H9 (cell line): ENCODE measurements at regions not wholly inside any gene's neighbourhood (a gene's known extent, or its start where the extent isn't known, plus 50 kb on each side); places are given as distances from the start of the nearest gene placed in this dataset.
A peak's percentile ranks its signal among the peaks of the same experiment; 100 is the strongest.

Experiments used
- DNase-seq: peaks from one replicate; pipeline ENCODE4 v3.0.0-alpha.2; 2017
- H2AFZ ChIP-seq: one replicate; pipeline ENCODE4 v1.6.1; 2013; ENCODE audit warnings: mild to moderate bottlenecking, low read length, control low read depth, moderate library complexity
- H2AK5ac ChIP-seq: 2 replicates; pipeline ENCODE4 v1.6.1; 2013; ENCODE audit warnings: low read length, control low read depth, mixed read lengths; ENCODE audit not compliant: insufficient read length
- H2BK120ac ChIP-seq: one replicate; pipeline ENCODE4 v1.6.1; 2013; ENCODE audit warnings: low read depth, mild to moderate bottlenecking, low read length, control low read depth, inconsistent platforms; ENCODE audit not compliant: poor library complexity, severe bottlenecking
- H2BK12ac ChIP-seq: 2 replicates; pipeline ENCODE4 v1.6.1; 2013; ENCODE audit warnings: low read length, control low read depth, mixed read lengths, low read depth; ENCODE audit not compliant: insufficient read length
- H2BK15ac ChIP-seq: 2 replicates; pipeline ENCODE4 v1.6.1; 2013; ENCODE audit warnings: low read depth, low read length, control low read depth
- H2BK20ac ChIP-seq: one replicate; pipeline ENCODE4 v1.6.1; 2013; ENCODE audit warnings: low read depth, mild to moderate bottlenecking, low read length, control low read depth, inconsistent platforms; ENCODE audit not compliant: poor library complexity, severe bottlenecking
- H2BK5ac ChIP-seq: 2 replicates; pipeline ENCODE4 v1.6.1; 2013; ENCODE audit warnings: low read length, control low read depth, mixed read lengths; ENCODE audit not compliant: insufficient read length
- H3K14ac ChIP-seq: 2 replicates; pipeline ENCODE4 v1.6.1; 2013; ENCODE audit warnings: low read length, control low read depth; ENCODE audit not compliant: insufficient read depth
- H3K18ac ChIP-seq: 2 replicates; pipeline ENCODE4 v1.6.1; 2013; ENCODE audit warnings: low read depth, mild to moderate bottlenecking, mixed read lengths, low read length, control low read depth; ENCODE audit not compliant: insufficient read length
- H3K23ac ChIP-seq: 2 replicates; pipeline ENCODE4 v1.6.1; 2013; ENCODE audit warnings: low read length, control low read depth, mixed read lengths, low read depth; ENCODE audit not compliant: insufficient read length
- H3K23me2 ChIP-seq: 2 replicates; pipeline ENCODE4 v1.6.1; 2013; ENCODE audit warnings: low read depth, mild to moderate bottlenecking, mixed read lengths, low read length, control low read depth; ENCODE audit not compliant: insufficient read length, poor library complexity, severe bottlenecking
- H3K27ac ChIP-seq: 2 replicates; pipeline ENCODE4 v1.5.1; 2013; ENCODE audit warnings: low read length, control low read depth, mixed read lengths, low read depth; ENCODE audit not compliant: insufficient read length
- H3K27me3 ChIP-seq: 2 replicates; pipeline ENCODE4 v1.6.1; 2013; ENCODE audit warnings: low read length, control low read depth, inconsistent platforms; ENCODE audit not compliant: insufficient read depth
- H3K4ac ChIP-seq: 2 replicates; pipeline ENCODE4 v1.6.1; 2013; ENCODE audit warnings: low read depth, mild to moderate bottlenecking, control low read depth, inconsistent platforms, low read length, moderate library complexity
- H3K4me1 ChIP-seq: 2 replicates; pipeline ENCODE4 v1.6.1; 2013; ENCODE audit warnings: low read length, control low read depth, inconsistent platforms; ENCODE audit not compliant: insufficient read depth
- H3K4me2 ChIP-seq: 2 replicates; pipeline ENCODE4 v1.6.1; 2013; ENCODE audit warnings: low read length, control low read depth, mixed read lengths; ENCODE audit not compliant: insufficient read length, insufficient read depth
- H3K56ac ChIP-seq: 2 replicates; pipeline ENCODE4 v1.6.1; 2013; ENCODE audit warnings: low read depth, mild to moderate bottlenecking, mixed read lengths, low read length, control low read depth; ENCODE audit not compliant: insufficient read length
- H3K79me1 ChIP-seq: 2 replicates; pipeline ENCODE4 v1.6.1; 2013; ENCODE audit warnings: low read depth, mild to moderate bottlenecking, moderate library complexity, low read length, control low read depth, inconsistent platforms; ENCODE audit not compliant: insufficient read depth, poor library complexity, severe bottlenecking
- H3K79me2 ChIP-seq: 2 replicates; pipeline ENCODE4 v1.6.1; 2013; ENCODE audit warnings: low read length, control low read depth, inconsistent platforms; ENCODE audit not compliant: insufficient read depth
- H3K9ac ChIP-seq: 2 replicates; pipeline ENCODE4 v1.6.1; 2013; ENCODE audit warnings: low read length, control low read depth, mixed read lengths; ENCODE audit not compliant: insufficient read length; ENCODE audit errors: extremely low read depth
- H3K9me3 ChIP-seq: one replicate; pipeline ENCODE4 v1.6.1; 2013; ENCODE audit warnings: low read depth, low read length, inconsistent platforms; ENCODE audit not compliant: control insufficient read depth
- H3T11ph ChIP-seq: one replicate; pipeline ENCODE4 v1.6.1; 2013; ENCODE audit warnings: mild to moderate bottlenecking, low read length, control low read depth, inconsistent platforms
- H4K20me1 ChIP-seq: one replicate; pipeline ENCODE4 v1.6.1; 2013; ENCODE audit not compliant: control insufficient read depth, insufficient read length, insufficient read depth
- H4K5ac ChIP-seq: 2 replicates; pipeline ENCODE4 v1.6.1; 2013; ENCODE audit warnings: low read depth, mild to moderate bottlenecking, mixed read lengths, low read length, control low read depth; ENCODE audit not compliant: insufficient read length
- H4K8ac ChIP-seq: replicated peaks from 2 replicates; pipeline ENCODE4 v1.6.1; 2013; ENCODE audit warnings: low read length, control low read depth, mixed read lengths, low read depth; ENCODE audit not compliant: insufficient read length
- H4K91ac ChIP-seq: 2 replicates; pipeline ENCODE4 v1.6.1; 2013; ENCODE audit warnings: low read depth, mild to moderate bottlenecking, moderate library complexity, mixed read lengths, low read length, control low read depth; ENCODE audit not compliant: insufficient read length
- H3K27ac Mint-ChIP-seq, 3 experiments: 2 replicates in 2 of 3; 3 replicates in 1 of 3; pipeline ENCODE4 v1.8.0; 2020 to 2021; ENCODE audit warnings: mixed read lengths in 3 of 3, mild to moderate bottlenecking in 1 of 3, moderate library complexity in 1 of 3
- H3K27me3 Mint-ChIP-seq: 2 replicates; pipeline ENCODE4 v1.8.0; 2021; ENCODE audit warnings: low read depth, mild to moderate bottlenecking, moderate library complexity, mixed read lengths
- H3K36me3 Mint-ChIP-seq, 3 experiments: 2 replicates in 2 of 3; 3 replicates in 1 of 3; pipeline ENCODE4 v1.8.0; 2020 to 2021; ENCODE audit warnings: low read depth in 3 of 3, mixed read lengths in 3 of 3; ENCODE audit not compliant: insufficient read depth in 1 of 3
- H3K4me1 Mint-ChIP-seq, 2 experiments: 2 replicates each; pipeline ENCODE4 v1.8.0; 2020; ENCODE audit warnings: mixed read lengths in 2 of 2
- H3K4me3 Mint-ChIP-seq, 2 experiments: 2 replicates in 1 of 2; 3 replicates in 1 of 2; pipeline ENCODE4 v1.8.0; 2020 to 2021; ENCODE audit warnings: mild to moderate bottlenecking in 2 of 2, mixed read lengths in 2 of 2, moderate library complexity in 1 of 2
- H3K9me3 Mint-ChIP-seq, 2 experiments: 2 replicates in 1 of 2; 3 replicates in 1 of 2; pipeline ENCODE4 v1.8.0; 2020; ENCODE audit warnings: mild to moderate bottlenecking in 2 of 2, mixed read lengths in 2 of 2, moderate library complexity in 1 of 2
- WGBS: extraction: QIAGEN DNeasy Blood & Tissue Kit; methylation state at CpG from one replicate; pipeline ENCODE4 v1.1.7; 2013; ENCODE audit warnings: missing lambda C conversion rate, low lambda C conversion rate, mixed read lengths; ENCODE audit not compliant: insufficient read length; ENCODE audit errors: extremely low coverage; 5-methylcytosine and 5-hydroxymethylcytosine counted together
- TF ChIP-seq, protein P1 (sequence below): fragments of 200-600 bp; sonication (generic); conservative IDR thresholded peaks from 3 replicates; pipeline ENCODE4 v1.8.0; 2021; ENCODE audit warnings: antibody characterized with exemption, mild to moderate bottlenecking

DNA sequence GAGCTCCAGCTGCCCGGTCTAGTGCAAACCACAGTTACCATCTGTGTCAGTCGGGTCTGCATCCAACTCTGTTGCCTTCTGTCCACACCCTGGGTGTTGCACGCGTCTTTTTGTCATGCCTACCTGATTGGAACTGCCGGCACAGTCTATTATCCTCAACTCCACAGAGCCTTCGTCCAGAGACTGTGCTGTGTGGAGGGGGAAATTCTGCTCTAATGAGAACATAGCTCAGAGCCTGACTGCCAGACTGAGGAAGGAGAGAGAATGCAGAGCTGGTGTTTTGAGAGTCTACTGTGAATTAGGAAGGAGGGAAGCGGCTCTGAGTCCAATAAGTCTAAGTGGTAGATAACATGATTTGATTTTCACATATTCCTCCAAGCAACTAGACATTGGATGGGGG, 68.3 kb upstream of the GPR139 start:
- Histone ChIP-seq H3K4me2 (no peak overlapping the region), H2BK120ac (no peak overlapping the region), H2BK20ac (no peak overlapping the region), H2BK5ac (no peak overlapping the region), H4K5ac (no peak overlapping the region), H2AFZ (no peak overlapping the region), H3K4ac (no peak overlapping the region), H3K27ac (no peak overlapping the region), H3K4me1 (no peaks in the 10 kb centered on the region), H3K9ac (no peak overlapping the region), H3K9me3 (no peaks in the 10 kb centered on the region), H4K20me1 (no peaks in the 10 kb centered on the region), H3K23me2 (no peaks in the 10 kb centered on the region), H4K91ac (no peak overlapping the region), H3K79me2 (no peaks in the 10 kb centered on the region), H2BK15ac (no peak overlapping the region), H2BK12ac (no peak overlapping the region), H4K8ac (peak overlapping the region; percentile 64), H3K27me3 (no peaks in the 10 kb centered on the region), H3K23ac (no peak overlapping the region), H2AK5ac (no peak overlapping the region), H3K18ac (no peak overlapping the region), H3K79me1 (no peaks in the 10 kb centered on the region), H3K14ac (no peak overlapping the region), H3K56ac (no peak overlapping the region), H3T11ph (no peak overlapping the region)
- Mint-ChIP-seq H3K27me3 (peaks cover 3% of the 10 kb centered on the region), H3K4me1 (peaks cover 2 to 4% of the 10 kb centered on the region in 2 experiments; a peak in 3 of 4 replicates), H3K9me3 (no peaks in the 10 kb centered on the region), H3K4me3 (no peak overlapping the region), H3K27ac (no peak overlapping the region), H3K36me3 (no peaks in the 10 kb centered on the region)
- no peak for DNase-seq
- WGBS, result no CpG with 5 or more reads among the region's 7 CpGs
- TF ChIP-seq, protein P1, sequence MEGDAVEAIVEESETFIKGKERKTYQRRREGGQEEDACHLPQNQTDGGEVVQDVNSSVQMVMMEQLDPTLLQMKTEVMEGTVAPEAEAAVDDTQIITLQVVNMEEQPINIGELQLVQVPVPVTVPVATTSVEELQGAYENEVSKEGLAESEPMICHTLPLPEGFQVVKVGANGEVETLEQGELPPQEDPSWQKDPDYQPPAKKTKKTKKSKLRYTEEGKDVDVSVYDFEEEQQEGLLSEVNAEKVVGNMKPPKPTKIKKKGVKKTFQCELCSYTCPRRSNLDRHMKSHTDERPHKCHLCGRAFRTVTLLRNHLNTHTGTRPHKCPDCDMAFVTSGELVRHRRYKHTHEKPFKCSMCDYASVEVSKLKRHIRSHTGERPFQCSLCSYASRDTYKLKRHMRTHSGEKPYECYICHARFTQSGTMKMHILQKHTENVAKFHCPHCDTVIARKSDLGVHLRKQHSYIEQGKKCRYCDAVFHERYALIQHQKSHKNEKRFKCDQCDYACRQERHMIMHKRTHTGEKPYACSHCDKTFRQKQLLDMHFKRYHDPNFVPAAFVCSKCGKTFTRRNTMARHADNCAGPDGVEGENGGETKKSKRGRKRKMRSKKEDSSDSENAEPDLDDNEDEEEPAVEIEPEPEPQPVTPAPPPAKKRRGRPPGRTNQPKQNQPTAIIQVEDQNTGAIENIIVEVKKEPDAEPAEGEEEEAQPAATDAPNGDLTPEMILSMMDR, result no peak
